SK-N-DZ (cell line): ENCODE measurements at regions not wholly inside any gene's neighbourhood (a gene's known extent, or its start where the extent isn't known, plus 50 kb on each side); places are given as distances from the start of the nearest gene placed in this dataset.
"Not testable (repeated sequence)": the region's sequence is repeated elsewhere in the genome, so short reads cannot be mapped to it uniquely, and the experiment has no call there.

Experiments used
- DNase-seq: peaks from one replicate; pipeline ENCODE4 v3.0.0-alpha.2; 2015; ENCODE audit warnings: low spot score

DNA sequence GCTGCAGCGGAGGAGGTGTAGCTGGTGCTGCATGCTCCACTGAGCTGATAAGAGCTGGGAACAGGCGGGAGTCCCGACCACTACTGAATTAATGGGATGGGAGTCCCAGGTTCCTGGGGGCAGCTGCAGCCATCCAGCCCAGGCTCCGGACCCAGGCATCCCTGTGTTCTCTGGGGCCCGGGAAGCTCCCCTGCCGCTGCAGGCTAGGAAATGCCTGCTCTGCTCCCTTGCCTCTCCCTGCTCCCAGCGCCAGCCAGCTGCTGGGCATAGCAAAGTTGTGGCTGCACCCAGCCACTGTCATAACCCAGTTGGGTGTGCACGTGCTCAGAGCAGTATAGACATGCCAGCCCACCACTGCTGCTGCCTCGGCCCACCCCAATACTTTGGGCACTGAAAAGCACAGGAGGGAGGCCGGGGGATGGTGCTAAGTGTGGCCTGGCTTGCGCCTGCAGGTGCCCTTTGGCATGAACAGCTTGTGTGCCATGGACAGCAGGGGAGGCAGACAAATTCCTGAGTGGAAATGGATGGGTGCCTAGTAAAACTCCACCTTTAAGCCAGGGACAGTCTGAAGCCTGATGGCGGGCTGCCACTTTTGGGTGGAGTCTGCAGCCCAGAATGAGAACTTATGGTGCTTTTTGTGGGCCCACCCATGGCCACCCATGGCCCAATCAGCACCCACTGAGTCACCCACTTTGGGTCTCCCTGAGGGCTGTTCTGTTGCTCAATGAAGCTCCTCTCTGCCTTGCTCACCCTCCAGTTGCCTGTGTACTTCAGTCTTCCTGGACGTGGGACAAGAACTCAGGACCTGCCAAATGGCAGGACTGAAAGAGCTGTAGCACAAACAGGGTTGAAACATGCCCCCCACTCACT lies 219.3 kb upstream of the TMEFF2 start:
- DNase-seq, result no peak

DNA sequence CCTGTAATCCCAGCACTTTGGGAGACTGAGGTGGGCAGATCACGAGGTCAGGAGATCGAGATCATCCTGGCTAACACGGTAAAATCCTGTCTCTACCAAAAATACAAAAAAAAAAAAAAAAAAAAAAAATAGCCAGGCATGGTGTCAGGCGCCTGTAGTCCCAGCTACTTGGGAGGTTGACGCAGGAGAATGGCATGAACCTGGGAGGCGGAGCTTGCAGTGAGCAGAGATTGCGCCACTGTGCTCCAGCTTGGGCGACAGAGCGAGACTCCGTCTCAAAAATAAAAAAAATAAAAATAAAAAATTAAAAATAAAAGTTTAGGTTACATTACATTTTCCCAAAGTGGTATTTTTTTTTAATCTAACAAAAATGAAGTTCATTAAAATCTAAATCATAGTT lies 218.1 kb upstream of the TMEFF2 start:
- DNase-seq, result not testable (repeated sequence)

DNA sequence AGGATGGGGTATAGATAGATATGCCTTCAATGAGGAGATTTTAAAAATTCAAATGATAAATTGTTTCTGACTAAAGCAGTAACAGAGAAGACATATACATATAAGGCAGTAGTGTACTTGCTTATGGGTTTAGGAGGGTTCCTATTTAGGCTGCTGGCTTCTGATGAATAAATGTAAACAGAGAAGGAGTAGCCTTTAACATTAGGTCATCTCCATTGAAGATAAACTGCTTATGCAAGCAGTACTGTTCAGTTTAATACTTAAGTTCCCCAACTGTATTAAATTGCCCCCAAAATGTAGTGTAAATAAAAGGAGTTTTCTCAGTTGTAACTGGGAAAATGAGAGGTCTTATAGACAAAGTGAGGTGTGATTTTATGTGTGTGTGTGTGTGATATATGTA lies 217.7 kb upstream of the TMEFF2 start:
- no peak for DNase-seq

GRCh38 chr2:192411755-192412154 lies 217.0 kb upstream of the TMEFF2 start:
- DNase-seq, result no peak

- DNase-seq, result no peak
Measured at GRCh38 chr2:192410319-192410718, 215.6 kb upstream of the TMEFF2 start.

DNA sequence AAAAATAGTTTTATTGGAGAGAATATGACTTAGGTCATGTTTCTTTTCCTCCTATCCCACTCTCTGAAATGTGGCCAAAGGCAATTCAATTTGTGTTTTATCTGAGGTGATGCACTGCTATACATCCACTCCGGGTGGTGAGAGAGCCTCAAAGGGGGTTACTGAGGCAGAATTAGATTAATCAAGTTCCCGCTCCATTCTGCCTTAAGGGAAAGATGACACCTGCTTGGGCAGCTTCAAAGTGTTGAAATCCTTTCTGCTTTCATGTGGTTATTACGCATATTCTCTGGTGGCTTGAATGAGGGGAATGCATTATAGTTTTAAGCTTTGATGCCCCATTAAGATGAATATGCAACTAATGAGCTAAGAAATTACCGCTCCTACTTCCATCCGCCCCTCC lies 213.0 kb upstream of the TMEFF2 start:
- DNase-seq, result no peak

DNA sequence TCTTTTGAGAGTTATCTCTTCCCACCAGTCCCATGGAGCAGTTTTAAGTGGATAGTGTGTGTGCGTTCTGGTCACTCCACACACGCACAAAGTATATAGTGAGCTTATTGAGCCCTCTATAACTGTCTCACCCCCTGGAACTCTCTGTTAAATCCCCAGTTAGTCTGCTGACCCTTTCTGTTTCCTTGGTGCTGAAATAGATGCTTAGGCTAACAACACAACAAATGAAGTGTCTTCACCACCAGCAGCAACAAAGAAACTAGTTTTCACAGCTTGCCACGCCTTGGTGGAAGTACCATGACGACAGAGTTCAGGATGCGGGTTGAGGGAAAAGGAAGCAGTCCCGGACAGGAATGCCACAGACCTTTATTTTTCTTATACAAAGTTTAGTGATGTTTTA lies 203.5 kb upstream of the TMEFF2 start:
- DNase-seq, result no peak

- DNase-seq, result no peak
Measured at GRCh38 chr2:192394605-192395004, 199.9 kb upstream of the TMEFF2 start.

DNA sequence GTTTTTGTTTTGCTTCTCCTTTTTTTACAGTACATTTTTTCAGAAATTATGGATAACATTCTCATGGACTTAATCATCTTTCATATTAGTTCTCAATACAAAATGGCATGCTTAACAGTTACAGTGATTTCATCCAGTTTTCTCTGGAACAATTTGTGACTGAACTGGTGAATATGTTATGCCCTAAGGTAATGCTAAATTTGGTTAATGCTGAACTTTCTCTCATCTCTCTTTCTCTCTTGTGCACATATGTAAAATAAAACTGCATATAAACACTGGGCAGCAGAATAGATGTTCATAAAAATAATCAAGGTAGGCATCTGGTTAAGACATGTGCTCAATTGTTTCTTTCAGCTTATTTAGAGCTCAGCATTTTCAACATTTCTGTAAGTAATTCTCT lies 196.3 kb upstream of the TMEFF2 start:
- DNase-seq, result no peak

GRCh38 chr2:192390401-192390800 lies 195.7 kb upstream of the TMEFF2 start:
- DNase-seq, result no peak

DNA sequence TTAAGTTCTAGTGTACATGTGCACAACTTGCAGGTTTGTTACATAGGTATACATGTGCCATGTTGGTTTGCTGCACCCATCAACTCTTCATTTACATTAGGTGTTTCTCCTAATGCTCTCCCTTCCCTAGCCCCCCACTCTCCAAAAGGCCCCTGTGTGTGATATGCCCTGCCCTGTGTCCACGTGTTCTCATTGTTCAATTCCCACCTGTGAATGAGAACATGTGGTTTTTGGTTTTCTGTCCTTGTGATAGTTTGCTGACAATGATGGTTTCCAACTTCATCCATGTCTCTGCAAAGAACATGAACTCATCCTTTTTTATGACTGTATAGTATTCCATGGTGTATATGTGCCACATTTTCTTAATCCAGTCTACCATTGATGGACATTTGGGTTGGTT lies 189.5 kb upstream of the TMEFF2 start:
- not testable (repeated sequence) for DNase-seq

DNA sequence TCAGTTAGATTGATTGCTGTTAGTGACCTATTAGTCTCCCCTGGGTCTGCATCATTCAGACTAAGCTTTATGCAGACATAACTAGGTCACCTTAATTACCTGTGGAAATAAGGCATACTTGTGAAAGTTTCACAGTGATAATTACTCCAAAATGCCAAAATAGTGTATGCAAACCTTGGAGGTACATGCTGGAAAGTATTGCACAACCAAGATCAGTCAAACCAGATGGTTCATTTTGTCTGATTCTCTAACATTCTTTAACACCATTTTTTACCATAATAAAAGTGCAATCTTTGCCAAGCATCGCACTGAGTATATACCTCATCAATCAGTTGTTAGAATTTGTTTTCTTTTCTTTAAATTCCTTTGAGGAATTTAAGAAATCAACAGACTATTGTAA lies 186.3 kb upstream of the TMEFF2 start:
- no peak for DNase-seq

- DNase-seq, result peak; percentile 16
Measured at GRCh38 chr2:192379736-192380135, 185.0 kb upstream of the TMEFF2 start.

- DNase-seq, result no peak
Measured at GRCh38 chr2:192377173-192377572, 182.4 kb upstream of the TMEFF2 start.

GRCh38 chr2:192373754-192374153 lies 179.0 kb upstream of the TMEFF2 start:
- no peak for DNase-seq

DNA sequence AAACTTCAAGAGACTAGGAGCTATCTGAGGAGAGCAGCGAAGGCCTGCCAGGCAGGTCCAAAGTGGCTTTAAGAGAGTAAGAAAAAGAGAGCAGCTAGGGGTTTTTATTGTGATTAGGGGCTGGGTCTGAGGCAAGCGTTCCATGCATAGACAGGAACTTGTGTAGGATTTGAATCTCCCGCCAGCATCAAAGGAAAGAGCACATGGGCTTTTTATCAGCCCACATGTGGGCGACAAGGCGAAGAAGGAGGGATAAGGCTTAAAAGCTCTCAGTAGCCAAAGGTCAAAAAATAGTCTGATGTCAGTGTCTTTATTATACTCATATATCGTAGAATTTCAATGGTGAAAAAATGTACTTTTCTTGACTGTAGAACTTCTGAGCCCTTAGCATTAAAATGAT lies 178.5 kb upstream of the TMEFF2 start:
- DNase-seq, result no peak

DNA sequence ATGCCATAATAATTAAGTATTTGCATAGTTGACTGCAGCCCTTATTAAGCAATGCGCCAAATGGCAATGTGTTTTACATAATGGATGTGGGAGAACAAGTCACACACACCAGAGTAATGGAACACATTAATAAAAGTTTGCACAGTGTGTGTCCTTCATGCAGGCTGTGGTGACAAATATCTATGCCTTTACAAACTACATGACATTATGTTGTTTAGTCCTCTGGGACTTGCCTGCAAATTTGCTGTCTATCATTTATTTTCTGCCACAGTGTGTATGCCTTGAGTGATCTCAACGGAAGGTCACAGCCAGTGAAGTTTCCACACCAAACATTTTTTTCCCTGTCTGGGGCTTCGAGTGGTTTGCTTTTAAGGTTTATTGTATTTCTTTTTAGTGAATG lies 175.2 kb upstream of the TMEFF2 start:
- DNase-seq, result no peak

- no peak for DNase-seq
Measured at GRCh38 chr2:192357217-192357616, 162.5 kb upstream of the TMEFF2 start.

DNA sequence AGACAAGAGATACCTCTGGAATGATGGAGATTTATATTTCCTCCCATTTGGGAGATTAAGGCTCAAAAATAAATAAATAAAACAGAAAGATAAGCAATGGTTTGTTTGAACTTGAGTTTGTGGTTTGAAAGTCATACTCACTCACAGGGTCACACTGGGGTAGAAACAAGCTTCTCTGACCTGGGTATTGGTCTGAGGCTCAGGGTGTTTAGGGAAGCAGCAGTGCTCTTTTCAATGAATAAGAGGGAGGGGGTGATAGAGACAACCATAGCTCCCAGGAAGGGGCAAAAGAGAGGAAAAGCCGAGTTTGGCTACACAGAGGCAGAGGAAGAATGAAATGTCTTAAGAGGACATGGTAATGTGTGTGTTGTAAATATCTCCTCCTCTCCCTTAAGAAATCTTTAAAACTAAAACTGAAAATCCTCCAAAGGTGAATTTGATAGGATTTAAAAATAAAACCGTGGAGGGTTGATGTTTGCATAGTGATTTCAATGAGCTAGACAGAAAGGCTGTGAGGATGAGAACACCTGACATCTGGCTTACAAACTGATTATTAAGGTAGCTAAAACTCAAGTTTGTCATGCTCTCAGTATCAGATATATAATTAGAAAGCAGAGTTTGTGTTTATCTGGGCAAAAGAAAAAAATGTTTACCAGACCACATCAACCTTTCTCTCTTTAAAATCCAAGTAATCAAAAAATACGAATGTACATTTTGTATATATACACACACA lies 159.9 kb upstream of the TMEFF2 start:
- no peak for DNase-seq

DNA sequence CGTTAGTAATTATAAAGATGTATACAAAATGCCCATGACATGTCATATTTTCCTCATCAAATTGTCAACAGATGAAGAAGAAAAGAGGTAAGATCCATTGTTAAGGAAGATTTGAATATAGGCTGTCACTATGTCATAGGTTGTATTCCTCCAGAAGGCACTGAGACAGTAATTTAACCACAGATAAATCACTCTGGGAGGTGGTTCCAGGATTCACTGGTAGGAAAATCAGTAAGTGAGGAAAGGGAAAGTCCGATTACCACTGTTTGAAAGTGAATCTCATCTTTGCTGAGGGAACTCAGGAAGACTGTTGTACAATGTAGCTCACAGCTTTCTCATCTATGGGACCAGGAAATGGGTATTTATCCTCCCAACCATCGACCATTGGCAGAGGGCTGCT lies 152.8 kb upstream of the TMEFF2 start:
- DNase-seq, result no peak

GRCh38 chr2:192345287-192345686 lies 150.6 kb upstream of the TMEFF2 start:
- no peak for DNase-seq

DNA sequence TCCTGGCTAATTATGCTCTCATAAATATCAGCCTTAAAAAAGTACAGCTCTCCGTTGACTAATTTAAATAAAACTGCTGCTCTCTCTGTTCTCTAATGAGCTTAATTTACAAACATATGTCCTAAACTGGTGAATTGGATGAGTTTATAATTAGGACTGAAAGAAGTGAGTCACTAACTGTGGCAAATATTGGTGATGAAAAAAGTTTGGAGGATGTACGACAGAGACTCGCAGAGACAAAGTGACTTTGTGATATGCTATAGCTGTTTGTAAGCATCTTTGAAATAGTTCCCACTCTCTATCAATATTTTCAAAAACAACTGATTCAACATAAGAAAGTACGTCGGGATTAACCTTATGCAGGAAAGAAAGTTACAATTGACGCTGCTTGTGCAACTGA lies 138.9 kb upstream of the TMEFF2 start:
- DNase-seq, result no peak

DNA sequence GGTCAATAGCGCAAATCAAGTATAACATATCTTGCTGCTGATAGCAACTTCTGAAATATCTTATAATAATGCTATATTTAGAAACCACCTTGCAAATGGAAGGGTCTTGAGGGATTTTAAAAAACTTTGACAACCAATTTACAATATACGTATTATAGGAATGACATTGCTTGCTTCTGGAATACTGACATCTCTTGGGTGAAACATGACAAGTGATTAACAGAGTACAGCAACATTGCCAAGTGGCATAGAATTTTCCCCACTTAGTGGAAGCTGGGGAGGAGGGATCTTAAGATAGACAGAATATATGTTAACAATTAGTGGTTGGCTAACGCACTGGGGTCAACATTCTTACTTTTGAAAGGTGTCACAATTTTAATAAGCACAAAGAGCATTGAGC lies 133.6 kb upstream of the TMEFF2 start:
- no peak for DNase-seq
